Muscle layer of colon (tissue), 2 donors: ENCODE measurements at regions not wholly inside any gene's neighbourhood (a gene's known extent, or its start where the extent isn't known, plus 50 kb on each side); places are given as distances from the start of the nearest gene placed in this dataset.

Source experiments
- H3K27ac ChIP-seq: one replicate; pipeline ENCODE4 v1.7.0; 2013; ENCODE audit warnings: low read depth, mild to moderate bottlenecking, low read length, moderate library complexity
- H3K27me3 ChIP-seq, 2 donors: one replicate each; pipeline ENCODE4 v1.7.0; 2013; ENCODE audit warnings: low read length in 2 of 2, mild to moderate bottlenecking in 2 of 2; ENCODE audit not compliant: insufficient read depth in 2 of 2, control insufficient read depth in 1 of 2
- H3K36me3 ChIP-seq: one replicate; pipeline ENCODE4 v1.7.0; 2013; ENCODE audit warnings: mild to moderate bottlenecking, low read length; ENCODE audit not compliant: insufficient read depth
- H3K4me1 ChIP-seq: one replicate; pipeline ENCODE4 v1.7.0; 2013; ENCODE audit warnings: mild to moderate bottlenecking, low read length; ENCODE audit not compliant: insufficient read depth
- H3K4me3 ChIP-seq, 2 donors: one replicate each; pipeline ENCODE4 v1.7.0; 2013; ENCODE audit warnings: low read length in 2 of 2, low read depth in 1 of 2, mild to moderate bottlenecking in 1 of 2, moderate library complexity in 1 of 2
- H3K9ac ChIP-seq: one replicate; pipeline ENCODE4 v1.7.0; 2013; ENCODE audit warnings: low read length
- H3K9me3 ChIP-seq: one replicate; pipeline ENCODE4 v1.7.0; 2013; ENCODE audit warnings: mild to moderate bottlenecking, low read length
- donor health status: abdominal sarcoma.
- donor health status: Adenocarcinoma of cecum.

DNA sequence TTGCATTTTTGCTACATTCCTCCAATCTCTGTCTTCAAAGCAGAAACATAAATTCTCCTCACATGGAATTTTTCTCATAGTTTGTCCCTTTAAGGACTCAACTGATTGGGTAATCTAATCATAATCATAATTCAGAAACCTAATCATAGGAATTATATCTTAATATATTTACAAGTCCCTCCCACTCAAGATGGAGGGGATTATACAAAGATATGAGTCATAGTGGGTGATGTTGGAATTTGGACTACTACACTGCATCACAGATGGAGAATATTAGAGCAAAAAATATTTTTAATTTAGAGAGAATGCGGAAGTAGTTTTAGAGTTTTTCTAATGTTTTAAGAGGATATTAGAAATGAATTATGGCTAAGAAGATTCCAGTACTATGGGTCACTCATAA, 1034.0 kb downstream of the DTWD2 start:
- Histone ChIP-seq H3K4me3 (no peak overlapping the region), H3K27me3 (no peaks in the 10 kb centered on the region), H3K4me1 (no peaks in the 10 kb centered on the region), H3K9ac (no peak overlapping the region), H3K36me3 (no peaks in the 10 kb centered on the region), H3K9me3 (no peaks in the 10 kb centered on the region), H3K27ac (no peak overlapping the region)

DNA sequence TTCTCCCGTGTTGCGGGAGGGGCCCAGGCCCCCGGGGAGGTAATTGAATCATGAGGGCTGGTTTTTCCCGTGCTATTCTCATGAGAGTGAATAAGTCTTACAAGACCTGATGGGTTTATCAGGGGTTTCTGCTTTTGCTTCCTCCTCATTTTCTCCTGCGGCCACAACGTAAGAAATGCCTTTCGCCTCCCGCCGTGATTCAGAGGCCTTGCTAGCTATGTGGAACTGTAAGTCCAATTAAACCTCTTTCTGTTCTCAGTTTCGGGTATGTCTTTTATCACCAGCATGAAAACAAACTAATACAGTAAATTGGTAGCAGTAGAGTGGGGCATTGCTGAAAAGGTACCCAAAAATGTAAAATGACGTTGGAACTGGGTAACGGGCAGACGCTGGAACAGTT, 1035.1 kb downstream of the DTWD2 start:
- H3K9ac ChIP-seq = no peak overlapping the region
- no peaks in the 10 kb centered on the region for H3K27me3 ChIP-seq

DNA sequence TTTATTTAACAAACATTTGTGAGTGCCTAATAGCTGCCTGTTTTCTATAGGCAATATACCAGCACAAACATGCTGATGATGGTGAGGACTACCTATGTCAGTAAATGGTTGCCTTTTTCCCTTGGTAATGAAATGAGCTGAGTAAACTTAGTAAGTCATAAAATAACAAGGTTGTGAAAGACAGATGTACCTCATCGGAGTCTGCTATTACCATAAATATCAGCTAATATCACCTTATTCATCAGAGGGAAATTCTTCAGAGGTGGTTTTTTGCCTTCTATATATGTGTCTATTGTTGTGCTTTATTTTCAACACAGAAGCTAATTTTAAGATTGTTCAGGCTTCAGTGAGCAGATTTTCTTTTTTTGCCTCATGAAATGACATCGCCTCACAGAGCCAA, 1040.5 kb downstream of the DTWD2 start:
- Histone ChIP-seq H3K27me3 (no peaks in the 10 kb centered on the region), H3K27ac (no peak overlapping the region), H3K36me3 (no peaks in the 10 kb centered on the region), H3K4me3 (no peak overlapping the region), H3K9me3 (no peaks in the 10 kb centered on the region), H3K9ac (no peak overlapping the region), H3K4me1 (no peaks in the 10 kb centered on the region)

More for the DNA sequence above, 1035.1 kb downstream of the DTWD2 start:
- no peaks in the 10 kb centered on the region for H3K4me1 ChIP-seq
- no peak overlapping the region for H3K4me3 ChIP-seq
- H3K36me3 ChIP-seq = no peaks in the 10 kb centered on the region
- H3K27ac ChIP-seq = no peak overlapping the region
- no peaks in the 10 kb centered on the region for H3K9me3 ChIP-seq

DNA sequence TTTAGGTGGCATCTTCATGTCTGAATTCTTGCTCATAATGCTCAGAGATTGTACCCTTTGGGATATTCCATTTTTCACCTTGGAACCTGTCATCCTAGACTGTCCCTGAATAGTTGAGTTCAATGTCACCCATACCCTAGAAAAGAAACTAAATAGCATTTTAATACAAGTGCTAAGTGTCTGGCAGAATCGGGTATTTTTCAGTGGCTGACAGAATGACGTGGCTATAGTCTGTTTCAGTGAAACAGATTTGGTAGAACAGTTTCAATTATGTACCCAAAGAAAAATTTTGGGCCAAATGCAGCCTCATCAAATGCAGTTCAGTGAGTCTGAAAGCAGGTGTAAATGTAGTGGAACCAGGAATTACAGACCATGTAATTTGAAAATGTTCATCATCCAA, 1041.2 kb downstream of the DTWD2 start:
- no peak overlapping the region for H3K4me3 ChIP-seq
- no peaks in the 10 kb centered on the region for H3K4me1 ChIP-seq
- no peak overlapping the region for H3K27ac ChIP-seq
- no peaks in the 10 kb centered on the region for H3K27me3 ChIP-seq
- no peaks in the 10 kb centered on the region for H3K9me3 ChIP-seq
- no peak overlapping the region for H3K9ac ChIP-seq
- H3K36me3 ChIP-seq = no peaks in the 10 kb centered on the region

DNA sequence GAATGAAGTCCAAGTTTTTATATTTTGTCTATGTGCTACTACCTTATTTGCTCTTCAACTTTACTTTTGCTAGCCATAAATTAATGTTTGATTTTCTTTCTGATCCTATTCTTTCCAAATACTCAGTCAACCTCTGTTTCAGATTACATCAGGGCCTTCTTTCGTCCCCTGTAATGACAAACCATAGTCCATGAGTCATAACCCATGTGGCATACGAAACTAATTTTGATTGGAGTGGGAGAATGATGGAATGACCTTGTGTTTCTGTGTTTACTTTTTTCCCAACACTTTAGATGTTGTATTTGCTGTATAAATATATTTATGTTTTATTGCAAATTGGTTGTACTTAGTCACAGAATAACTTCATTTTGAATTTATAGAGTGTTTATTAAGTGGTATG, 1043.1 kb downstream of the DTWD2 start:
- Histone ChIP-seq H3K36me3 (no peaks in the 10 kb centered on the region), H3K9me3 (peaks cover 6% of the 10 kb centered on the region), H3K4me1 (no peaks in the 10 kb centered on the region), H3K27me3 (no peaks in the 10 kb centered on the region), H3K27ac (no peak overlapping the region), H3K9ac (no peak overlapping the region), H3K4me3 (no peak overlapping the region)

DNA sequence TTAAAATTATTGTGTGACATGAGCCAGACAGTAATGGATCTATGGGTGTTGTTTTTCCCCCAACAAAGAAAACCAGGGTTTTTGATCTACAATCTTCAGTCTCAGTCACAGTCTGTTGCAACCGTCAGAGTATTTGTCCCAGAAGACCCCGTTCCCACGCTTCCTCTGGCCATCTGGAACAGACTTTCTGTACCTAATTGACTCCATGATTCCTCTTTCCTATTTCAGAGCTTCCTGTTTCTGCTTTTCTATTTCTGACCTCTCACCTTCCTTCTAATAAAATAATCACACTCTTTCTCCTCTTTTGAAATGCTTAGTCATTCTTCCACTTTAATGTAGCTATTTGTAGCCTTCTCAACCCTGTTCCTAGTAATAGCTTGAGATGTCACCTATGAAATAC, 1044.8 kb downstream of the DTWD2 start:
- Histone ChIP-seq H3K27ac (no peak overlapping the region), H3K4me3 (no peak overlapping the region), H3K4me1 (no peaks in the 10 kb centered on the region)

DNA sequence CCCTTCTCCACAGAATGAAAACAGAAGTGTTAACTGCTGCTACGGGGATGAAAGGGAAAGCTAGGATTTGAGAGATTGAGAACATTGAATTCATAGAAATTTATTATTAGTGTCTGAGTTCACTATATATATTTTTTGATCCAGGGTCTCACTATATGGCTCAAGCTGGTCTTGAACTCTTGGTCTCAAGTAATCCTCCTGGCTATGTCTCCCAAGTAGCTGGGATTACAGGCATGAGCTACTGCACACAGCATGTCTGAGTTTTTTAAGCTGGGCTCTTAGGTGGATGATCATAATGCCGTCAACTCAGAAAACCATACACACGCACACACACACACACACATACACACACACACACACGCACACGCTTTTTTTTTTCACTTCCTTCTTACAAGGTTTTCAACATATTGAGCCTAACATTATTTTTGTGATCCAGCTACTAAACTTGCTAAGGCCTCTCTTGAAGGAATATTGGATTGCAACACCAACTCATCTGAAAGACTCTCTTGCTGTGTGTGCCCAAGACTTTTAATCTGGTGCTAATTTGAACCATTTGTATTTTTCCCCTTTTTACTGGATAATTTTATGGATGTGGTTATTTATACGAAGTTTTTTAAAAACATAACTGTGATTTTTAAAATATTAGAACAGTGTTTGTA, 1045.4 kb downstream of the DTWD2 start:
- H3K9me3 ChIP-seq = peaks cover 6% of the 10 kb centered on the region
- no peak overlapping the region for H3K4me3 ChIP-seq
- no peaks in the 10 kb centered on the region for H3K36me3 ChIP-seq
- no peak overlapping the region for H3K9ac ChIP-seq
- H3K27ac ChIP-seq = no peak overlapping the region
- H3K27me3 ChIP-seq = no peaks in the 10 kb centered on the region
- H3K4me1 ChIP-seq = no peaks in the 10 kb centered on the region

More for the DNA sequence above, 1044.8 kb downstream of the DTWD2 start:
- Histone ChIP-seq H3K27me3 (no peaks in the 10 kb centered on the region), H3K9me3 (peaks cover 6% of the 10 kb centered on the region), H3K36me3 (no peaks in the 10 kb centered on the region), H3K9ac (no peak overlapping the region)

DNA sequence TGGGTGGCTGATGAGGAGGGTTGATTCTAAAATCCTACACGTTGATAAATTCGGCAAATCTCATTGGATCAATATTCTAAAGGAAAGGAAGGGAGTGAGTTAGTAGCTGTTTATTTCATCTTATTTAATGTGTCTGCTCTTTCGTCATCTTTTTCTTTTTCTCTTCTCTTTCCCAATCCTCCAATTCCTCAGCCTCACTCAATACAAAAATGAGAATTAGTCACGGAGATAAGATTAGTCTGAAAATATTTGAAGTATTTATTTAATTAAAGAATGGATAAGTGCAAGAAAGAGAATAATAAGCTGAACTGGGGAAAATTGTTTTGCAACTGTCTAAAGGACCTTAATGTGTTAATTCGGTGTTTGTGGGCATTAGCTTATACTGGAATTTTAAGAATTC, 1095.1 kb downstream of the DTWD2 start:
- Histone ChIP-seq H3K4me1 (no peaks in the 10 kb centered on the region), H3K27ac (no peak overlapping the region), H3K36me3 (no peaks in the 10 kb centered on the region), H3K27me3 (no peaks in the 10 kb centered on the region), H3K4me3 (no peak overlapping the region), H3K9ac (no peak overlapping the region), H3K9me3 (no peaks in the 10 kb centered on the region)

DNA sequence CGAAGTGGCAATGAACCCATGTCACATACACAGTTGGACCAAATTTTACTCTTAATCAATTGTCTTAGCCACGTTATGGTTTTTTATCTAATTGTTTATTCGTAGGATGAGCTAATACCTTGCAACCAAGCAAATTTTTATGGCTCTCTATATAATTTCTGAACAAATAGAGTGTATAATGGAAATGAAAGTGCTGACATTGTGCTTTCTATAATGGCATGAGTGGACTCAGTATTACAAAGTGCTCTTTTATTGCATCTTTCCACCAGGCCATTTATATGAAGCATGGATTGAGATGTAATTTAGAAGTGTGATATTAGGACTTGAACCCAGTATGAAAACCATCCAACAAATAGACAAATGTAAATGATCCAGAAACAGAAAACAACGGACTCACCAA, 1096.0 kb downstream of the DTWD2 start:
- no peak overlapping the region for H3K27ac ChIP-seq
- no peak overlapping the region for H3K4me3 ChIP-seq
- H3K27me3 ChIP-seq = no peaks in the 10 kb centered on the region
- H3K4me1 ChIP-seq = no peaks in the 10 kb centered on the region
- H3K36me3 ChIP-seq = no peaks in the 10 kb centered on the region
- no peak overlapping the region for H3K9ac ChIP-seq
- H3K9me3 ChIP-seq = no peaks in the 10 kb centered on the region

DNA sequence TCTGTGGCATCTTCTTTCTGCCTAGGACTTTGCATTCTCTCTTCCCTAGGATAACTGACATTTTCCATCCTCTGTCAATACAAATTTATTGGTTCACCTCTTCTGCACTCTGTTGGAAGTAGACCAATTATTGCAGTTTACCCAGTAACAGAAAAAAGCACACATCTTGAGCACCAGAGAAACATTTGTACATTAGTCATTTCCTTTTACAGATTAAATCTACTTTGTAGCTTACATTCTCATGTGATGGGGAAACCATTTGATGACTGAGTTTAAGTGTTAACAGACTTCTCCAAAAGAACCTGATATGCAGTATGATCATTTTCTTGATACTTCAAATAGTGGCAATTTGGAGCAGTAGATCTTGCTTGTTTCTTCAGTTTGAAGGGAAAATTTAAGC, 1098.8 kb downstream of the DTWD2 start:
- H3K4me3 ChIP-seq = no peak overlapping the region
- no peak overlapping the region for H3K27ac ChIP-seq
- H3K9ac ChIP-seq = no peak overlapping the region
- no peaks in the 10 kb centered on the region for H3K9me3 ChIP-seq
- H3K27me3 ChIP-seq = no peaks in the 10 kb centered on the region
- no peaks in the 10 kb centered on the region for H3K4me1 ChIP-seq
- H3K36me3 ChIP-seq = no peaks in the 10 kb centered on the region

DNA sequence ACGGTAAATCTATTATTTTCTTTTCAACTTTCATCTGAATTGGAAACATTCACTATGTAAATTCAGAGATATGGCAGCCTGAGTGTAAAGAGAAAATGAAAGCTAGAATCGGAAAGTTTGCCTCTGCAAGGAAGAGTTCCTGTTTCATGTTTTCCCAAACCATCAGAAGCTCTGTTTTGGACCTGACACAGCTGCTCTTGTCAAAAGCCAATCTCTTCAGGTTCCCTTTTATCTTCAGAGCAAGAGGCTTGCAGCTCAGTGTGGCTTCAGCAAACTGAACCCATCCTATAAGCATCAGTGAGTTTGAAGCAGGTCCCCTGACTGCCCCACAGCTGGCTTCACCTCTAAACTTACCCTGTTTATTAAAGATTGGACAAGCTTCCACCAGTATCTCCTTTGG, 1099.7 kb downstream of the DTWD2 start:
- Histone ChIP-seq H3K4me3 (peak overlapping the region in 1 of 2 donors; percentile 46), H3K4me1 (no peaks in the 10 kb centered on the region), H3K27me3 (no peaks in the 10 kb centered on the region), H3K9ac (no peak overlapping the region), H3K36me3 (no peaks in the 10 kb centered on the region), H3K9me3 (no peaks in the 10 kb centered on the region), H3K27ac (no peak overlapping the region)

DNA sequence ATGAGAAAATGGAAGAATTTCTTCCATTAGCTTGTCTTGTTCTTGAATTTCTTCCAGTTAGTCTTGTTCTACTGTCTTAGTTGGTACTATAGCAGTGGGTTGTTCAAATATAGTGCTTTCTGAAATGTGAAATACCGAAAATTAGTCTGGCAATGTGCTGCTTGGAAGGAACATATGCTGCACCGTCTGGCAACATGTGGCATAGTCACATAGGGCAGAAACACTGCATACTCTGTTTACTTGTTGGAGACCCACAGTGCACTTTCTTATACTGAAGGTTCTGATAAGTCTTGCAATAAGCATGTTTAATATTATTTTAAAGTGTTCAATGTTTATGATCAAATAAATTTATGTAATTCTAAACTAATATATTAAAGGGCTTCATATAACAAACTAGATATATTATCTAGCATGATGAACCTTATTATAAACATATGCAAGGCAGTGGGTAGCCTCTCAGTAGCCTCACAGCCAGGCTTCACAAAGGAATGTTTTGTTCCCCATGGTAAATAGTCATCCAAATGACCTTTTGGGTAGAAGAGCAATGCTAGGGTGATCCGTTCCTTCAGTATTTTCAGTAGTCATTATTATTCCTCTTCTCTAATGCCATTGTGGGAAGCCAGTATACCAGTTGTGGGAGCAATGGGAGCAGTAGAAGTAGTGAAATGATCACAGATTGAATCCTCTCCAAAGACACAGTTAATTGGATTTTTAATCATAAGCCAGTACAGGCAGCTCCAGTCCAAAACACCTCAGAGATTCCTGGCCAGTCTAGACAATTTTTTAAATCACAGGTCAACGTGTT, 1106.7 kb downstream of the DTWD2 start:
- Histone ChIP-seq H3K27ac (no peak overlapping the region), H3K9ac (no peak overlapping the region), H3K27me3 (no peaks in the 10 kb centered on the region), H3K36me3 (no peaks in the 10 kb centered on the region), H3K9me3 (no peaks in the 10 kb centered on the region), H3K4me1 (no peaks in the 10 kb centered on the region), H3K4me3 (no peak overlapping the region)
